Activated CD4-positive, alpha-beta T cell treated with anti-CD3 and anti-CD28 coated beads, Interleukin-10, Interleukin-2, amounts not matched to agents 100 ng/mL and 50 ng/mL, durations not matched to agents 16 hours and 8 hours (primary cell): ENCODE measurements at regions not wholly inside any gene's neighbourhood (a gene's known extent, or its start where the extent isn't known, plus 50 kb on each side); places are given as distances from the start of the nearest gene placed in this dataset.
A peak's percentile ranks its signal among the peaks of the same experiment; 100 is the strongest.

Experiments
- DNase-seq: peaks from one replicate; pipeline ENCODE4 v3.0.0-alpha.2; 2020

DNA sequence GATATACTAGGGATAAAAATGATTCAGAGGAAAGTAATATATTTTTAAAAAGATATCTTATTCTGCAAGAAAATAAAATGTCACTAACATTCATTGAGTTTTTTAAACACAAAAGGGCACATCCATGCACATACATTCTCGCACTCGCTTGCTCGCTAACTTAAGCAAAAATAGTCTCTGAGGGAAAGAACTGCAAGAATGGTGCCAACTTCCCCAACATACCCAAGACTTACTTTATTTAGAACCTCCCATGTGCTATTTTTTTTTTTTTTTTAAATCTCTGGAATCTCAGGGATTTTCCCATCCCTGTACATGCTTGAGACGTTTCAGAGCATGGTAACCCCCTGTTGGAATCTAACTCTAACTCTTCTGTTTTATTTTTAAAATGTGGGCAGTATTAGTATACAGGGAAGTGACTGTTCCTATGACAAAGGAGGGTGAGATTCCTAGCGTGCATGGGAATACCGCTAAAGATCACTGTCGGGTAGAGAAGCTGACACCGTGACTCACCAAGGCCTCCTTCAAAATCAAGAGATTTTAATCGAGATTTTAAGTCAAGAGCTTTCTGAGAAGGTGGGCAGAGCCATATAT lies 187.9 kb upstream of the ZEB2 start:
- no peak for DNase-seq

- no peak for DNase-seq
Observed at GRCh38 chr2:144706647-144707046, 186.7 kb upstream of the ZEB2 start.

GRCh38 chr2:144705328-144706245 lies 185.7 kb upstream of the ZEB2 start:
- no peak for DNase-seq

DNA sequence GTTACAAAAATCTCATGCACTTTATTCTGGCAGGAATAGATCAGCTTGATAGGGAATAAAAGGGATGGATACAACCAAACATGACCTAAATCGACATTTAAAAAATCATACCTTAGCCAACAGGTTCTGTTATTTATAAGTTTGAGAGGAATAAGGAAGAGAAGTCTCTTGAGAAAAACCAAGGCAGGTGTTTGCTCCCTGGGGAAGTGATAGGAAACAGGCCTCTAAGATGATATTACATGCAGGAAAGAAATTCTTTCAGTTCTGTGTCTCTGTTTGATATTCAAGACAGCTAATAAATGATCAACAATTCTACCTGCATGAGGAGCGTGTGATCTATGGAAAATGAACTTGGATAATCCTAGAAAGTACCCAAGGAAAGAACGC lies 184.8 kb upstream of the ZEB2 start:
- DNase-seq: no peak

- DNase-seq: peak; percentile 4
Observed at GRCh38 chr2:144703852-144704708, 184.2 kb upstream of the ZEB2 start.

GRCh38 chr2:144702051-144702450 lies 182.1 kb upstream of the ZEB2 start:
- no peak for DNase-seq

DNA sequence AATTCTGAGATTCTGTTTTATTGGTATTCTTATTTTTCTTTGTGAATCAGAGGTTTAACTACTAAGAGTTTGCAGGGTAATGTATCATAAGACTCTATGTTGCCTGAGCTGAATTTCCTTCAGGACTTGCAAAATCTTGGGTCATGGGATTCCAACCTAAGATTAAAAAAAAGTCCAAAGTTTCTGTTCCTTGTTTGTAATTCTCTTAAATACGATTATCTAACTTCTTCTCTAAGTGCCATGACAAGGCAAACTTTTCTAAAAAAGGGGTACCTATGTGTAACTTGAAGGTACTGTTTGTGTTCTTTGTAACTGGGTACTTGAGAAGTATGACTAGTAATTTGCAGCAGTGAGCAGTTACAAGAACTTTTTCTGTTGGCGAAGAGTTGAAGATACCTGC lies 181.3 kb upstream of the ZEB2 start:
- DNase-seq: no peak

GRCh38 chr2:144698156-144698555 lies 178.2 kb upstream of the ZEB2 start:
- DNase-seq: no peak

DNA sequence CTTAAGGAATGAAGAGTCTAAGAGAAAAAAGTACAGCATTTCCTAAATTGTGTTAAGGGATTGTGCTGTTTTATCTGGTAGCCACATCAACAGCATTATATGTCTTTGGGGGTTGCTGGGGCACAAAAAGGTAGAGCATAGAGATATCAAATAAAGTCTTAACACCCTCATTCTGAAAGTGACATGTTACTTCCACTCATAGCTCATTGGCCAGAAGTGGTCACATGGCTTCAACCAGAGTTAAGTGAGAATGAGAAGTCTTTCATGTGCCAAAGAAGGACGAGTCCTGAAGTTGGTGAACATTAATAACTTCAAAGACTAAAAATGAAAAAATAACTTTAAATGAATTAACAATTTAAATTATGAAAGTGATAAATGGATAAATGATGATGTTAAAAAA lies 175.7 kb upstream of the ZEB2 start:
- no peak for DNase-seq

- DNase-seq: no peak
Observed at GRCh38 chr2:144694456-144694855, 174.5 kb upstream of the ZEB2 start.

DNA sequence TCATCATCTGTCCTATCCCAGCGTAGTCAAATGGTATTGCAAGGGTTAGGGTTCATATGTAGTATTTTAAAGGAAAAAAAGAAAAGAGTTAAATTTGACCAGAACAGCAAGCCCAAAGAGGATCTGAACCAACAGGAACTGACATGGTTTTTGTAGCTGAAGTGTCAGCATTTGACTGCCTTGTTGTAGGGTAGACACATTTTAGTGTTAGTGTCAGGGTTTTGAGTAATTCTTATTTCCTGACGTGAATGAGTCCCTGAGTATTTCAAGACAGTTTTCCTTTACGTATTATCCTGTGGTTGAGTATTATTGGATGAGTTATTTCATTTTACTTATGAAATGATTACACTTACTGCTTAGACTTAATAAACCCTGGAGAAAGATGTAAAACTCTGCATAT lies 173.3 kb upstream of the ZEB2 start:
- DNase-seq: no peak

DNA sequence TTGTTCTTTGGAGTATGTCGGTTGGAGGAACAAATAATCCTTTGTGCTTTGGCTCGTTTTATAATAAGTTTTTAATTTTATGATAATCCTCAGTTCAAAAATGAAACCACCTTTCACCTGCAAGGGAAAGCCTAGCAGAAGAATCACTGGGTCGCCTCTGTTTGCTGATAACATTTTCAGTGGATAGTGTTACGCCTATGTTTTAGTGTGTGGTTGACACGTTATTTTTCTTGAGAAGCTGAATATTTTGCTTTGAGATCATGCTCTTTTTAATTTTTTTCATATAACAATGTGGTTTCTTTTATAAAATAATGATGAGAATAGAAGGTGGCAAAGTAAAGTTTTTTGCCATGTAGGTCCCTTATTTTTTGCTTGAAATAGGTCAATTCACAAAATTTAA lies 172.7 kb upstream of the ZEB2 start:
- DNase-seq: no peak

DNA sequence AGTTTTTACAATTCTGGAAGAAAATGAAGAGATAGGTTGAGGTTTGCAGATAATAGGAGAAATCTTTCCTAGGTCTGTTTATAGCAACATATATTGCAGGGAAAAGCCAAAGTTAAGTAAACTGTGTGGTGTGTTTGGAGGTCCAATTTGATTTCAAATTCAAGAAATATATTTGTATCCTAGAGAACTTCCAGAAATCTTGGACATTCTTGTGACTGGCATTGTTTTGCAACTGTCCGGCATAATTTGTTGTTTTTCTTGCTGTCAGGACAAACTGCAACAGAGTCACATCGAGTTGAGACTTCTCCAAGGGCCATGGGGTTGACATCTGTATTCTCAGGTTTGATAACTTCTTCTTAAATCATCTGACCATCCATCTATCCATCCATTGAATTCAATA lies 170.9 kb upstream of the ZEB2 start:
- no peak for DNase-seq

DNA sequence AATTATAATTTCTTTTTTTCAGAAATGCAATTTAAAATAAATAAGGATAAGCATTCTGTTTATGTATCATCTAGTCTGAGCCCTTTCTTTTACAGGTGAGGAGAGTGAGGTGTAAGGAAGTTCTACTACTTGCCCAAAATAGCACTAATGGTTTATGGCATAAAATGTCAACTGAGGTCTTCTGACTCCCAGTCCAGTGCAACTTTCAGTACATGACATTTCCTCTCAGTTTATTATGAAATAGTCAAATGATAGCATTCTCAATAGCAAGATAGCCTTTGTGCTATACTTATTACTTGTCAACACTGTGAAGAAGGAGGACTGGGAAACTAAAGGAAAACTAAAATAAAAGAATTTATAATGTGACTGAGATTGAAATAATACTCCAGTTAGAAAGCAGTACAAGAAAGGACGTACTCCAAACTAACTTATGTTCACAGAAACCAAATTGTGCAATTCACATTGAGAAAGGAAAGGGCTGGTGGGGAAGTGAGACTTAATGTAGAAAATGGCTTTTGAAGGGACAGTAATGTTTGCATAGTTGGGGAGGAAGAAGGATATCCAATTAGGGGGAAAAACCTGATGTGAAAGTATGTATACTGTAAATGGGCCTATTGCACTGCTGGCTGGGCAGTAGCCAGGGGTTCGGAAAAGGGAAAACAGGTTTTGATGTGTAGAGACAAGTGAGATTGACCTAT lies 166.7 kb upstream of the ZEB2 start:
- DNase-seq: no peak

DNA sequence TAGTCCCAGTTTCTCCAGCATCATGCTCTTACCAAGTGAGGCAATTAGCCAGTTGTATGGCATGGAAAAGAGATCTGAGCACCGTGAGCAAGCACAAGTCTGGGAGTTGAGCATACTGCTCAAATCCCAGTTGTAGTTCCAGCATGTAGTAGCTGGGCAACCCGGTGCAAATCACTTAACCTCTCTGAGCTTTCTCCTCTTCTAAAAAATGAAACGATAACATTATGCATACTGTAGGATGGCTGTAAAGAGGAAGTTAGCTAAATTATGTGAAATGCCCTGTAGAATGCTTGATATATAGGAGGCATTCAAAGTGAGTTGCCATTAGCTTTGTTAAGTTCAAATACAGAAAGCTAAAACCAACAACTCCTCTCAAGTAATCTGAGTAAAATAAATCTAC lies 164.0 kb upstream of the ZEB2 start:
- no peak for DNase-seq

- no peak for DNase-seq
Observed at GRCh38 chr2:144683107-144683753, 163.3 kb upstream of the ZEB2 start.

DNA sequence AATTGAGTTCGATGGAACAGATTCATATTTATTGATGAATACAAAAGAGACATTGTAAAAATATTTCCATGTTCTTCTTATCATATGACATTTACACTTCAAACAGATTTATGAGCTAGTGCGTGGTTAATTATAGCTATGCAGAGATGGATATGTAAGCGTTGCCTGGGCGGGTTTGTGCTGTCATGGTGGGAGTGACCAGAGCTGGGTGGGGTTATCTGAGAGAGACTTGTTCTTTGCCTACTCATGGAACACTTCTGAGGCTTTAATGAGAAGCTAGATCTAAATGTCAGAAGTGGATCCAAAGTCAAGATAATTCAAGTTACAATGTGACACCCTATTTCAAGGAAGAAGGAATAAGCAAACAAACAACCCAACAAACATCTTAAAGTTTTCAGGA lies 162.3 kb upstream of the ZEB2 start:
- DNase-seq: no peak

DNA sequence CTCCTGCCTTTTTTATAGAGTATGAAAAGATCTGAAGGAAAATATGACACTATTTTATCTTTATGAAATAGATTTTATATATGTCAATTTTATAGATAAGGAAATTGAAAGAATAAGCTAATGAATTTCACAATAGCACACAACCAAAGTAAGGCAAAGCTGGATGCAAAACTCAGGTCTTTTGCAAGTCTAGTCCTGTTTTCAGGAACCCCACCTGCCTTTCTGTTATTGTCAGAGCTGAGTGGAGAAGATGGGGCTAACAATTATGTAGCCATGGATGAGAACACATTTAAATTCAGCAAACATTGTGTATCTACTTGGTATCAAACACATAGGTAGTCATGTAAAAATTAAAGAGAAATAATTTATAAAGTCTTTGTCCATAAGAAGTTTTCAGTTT lies 161.5 kb upstream of the ZEB2 start:
- no peak for DNase-seq

DNA sequence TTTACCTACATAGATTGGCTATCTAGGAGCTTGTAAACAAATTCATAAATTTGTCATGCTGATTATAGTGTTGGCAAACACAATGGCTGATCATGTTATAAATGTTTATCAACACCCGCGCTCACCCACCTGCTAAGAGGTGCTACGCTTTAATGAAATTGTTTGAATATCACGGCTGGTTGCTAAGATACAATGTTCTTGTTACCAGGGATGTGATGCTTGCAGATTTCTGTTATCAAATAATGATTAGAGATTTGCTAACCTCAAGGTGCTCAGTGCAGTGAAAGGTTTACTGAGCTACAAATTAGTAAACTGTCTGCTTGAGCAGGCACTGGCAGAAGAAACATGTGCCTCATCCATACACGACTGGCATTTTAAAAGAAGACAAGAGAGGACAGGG lies 160.0 kb upstream of the ZEB2 start:
- no peak for DNase-seq

DNA sequence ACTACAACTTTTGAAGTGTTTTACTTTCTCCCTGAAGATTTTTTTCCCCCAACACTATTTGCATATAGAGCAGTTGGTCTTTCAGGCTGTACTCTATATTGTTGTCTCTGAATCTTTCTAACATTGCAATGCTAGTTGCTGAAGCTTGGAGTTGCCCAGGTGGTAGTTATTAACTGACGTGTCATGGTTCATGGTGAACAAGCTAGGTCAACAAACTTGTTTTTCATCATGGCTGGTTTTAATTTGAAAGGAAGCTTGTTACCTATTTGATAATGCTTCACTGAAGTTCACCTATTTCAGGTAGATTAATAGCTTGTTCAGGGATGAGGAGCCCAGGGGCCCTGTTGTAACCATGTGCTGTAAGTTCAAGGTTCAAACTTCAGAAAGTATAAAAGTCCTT lies 158.8 kb upstream of the ZEB2 start:
- no peak for DNase-seq

DNA sequence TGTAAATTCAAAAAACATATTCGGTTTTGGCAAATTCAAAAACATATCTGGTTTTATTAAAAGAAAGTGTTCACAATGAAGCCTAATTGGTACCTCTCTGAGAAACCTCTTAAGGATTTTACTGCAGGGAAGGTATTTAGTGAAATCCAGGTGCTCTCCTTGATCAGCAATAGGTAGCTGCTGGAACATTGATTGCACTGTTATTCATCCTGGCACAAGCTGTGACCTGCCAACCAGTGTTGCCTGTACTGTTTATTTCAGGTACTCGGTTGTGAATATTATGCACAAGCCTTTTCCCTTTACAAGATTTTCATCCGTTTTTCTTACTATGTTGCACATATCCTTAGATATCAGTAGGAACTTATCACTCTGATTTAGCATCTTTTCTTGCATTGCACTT lies 155.8 kb upstream of the ZEB2 start:
- no peak for DNase-seq

- DNase-seq: no peak
Observed at GRCh38 chr2:144675331-144675730, 155.4 kb upstream of the ZEB2 start.

- no peak for DNase-seq
Observed at GRCh38 chr2:144674071-144674470, 154.2 kb upstream of the ZEB2 start.
